ENCODE measurements at regions not wholly inside any gene's neighbourhood (a gene's known extent, or its start where the extent isn't known, plus 50 kb on each side); places are given as distances from the start of the nearest gene placed in this dataset.

DNA sequence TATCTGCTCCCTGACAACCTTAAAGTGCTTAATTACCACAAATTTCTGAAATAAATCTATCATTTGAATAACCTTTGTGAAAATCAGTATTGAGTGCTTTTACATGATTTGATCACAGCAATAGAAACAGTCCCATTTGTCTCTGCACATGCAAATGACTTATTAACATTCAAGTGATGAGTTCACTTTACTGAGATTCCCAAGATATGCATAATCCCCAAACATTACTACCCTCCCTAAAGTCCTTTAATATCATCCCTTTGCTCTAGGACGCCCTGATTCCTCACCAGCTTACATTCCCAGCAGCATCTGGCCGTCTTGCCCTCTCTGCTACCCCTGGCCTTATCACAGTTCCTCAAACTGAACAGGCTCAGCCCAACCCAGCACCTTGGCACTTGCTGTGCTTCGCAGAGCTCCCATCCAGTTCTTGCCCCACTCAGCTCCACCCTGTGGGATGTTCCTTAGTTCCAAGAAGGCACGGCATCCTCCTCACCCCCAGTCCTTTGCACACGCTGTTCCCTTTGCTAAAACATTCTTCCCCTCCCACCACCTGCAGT is 347.5 kb downstream of the PREX1 start:
- ATAC-seq = no peak

DNA sequence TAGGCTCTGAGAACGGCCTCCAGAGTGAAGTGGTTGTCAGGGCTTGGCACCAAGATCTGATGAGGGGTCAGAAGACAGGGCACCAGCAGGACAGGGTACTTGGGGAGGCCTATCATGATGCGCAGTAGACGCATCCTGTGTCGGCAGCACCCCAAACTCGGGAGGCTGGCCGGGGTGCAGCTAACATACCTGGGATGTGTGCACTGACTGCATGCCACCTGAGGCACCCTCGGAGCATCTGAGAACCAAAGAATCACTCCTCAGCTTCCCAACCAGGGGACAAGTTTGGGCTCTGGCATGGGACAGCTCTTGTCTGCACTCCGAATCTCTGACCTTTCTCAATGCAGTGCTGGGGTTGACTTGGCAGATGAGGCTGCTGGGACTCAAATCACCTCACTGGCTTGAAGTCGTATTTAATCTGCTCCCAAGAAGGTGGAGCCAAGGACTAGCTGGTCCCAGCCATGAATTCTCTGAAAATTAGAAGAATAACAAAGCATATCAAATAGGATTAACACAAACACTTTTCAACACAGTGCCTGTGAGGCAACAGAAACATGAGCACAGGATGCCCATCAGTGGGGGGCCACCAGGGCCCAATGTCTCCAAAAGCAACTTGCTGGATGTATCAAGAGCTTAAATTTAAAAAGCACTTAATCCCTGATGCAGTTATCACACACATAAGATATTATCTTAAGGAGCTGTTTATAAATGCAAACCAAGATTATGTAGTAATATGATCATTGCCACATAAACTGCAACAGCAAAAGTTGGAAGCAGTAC is 348.8 kb downstream of the PREX1 start:
- no peak for ATAC-seq
- no peak for TF ChIP-seq ZNF565 (CRISPR knock-in tag; conservative IDR thresholded peaks at IDR 0.05; ENCODE audit: low read depth)
- TF ChIP-seq, protein P1, sequence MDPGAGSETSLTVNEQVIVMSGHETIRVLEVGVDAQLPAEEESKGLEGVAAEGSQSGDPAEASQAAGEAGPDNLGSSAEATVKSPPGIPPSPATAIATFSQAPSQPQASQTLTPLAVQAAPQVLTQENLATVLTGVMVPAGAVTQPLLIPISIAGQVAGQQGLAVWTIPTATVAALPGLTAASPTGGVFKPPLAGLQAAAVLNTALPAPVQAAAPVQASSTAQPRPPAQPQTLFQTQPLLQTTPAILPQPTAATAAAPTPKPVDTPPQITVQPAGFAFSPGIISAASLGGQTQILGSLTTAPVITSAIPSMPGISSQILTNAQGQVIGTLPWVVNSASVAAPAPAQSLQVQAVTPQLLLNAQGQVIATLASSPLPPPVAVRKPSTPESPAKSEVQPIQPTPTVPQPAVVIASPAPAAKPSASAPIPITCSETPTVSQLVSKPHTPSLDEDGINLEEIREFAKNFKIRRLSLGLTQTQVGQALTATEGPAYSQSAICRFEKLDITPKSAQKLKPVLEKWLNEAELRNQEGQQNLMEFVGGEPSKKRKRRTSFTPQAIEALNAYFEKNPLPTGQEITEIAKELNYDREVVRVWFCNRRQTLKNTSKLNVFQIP (CRISPR knock-in tag; IDR thresholded peaks at IDR 0.05; ENCODE audit: borderline replicate concordance, low read depth) = no peak
- no peak for TF ChIP-seq TCF4 (CRISPR knock-in tag; IDR thresholded peaks at IDR 0.05; ENCODE audit: borderline replicate concordance)
- no peak for TF ChIP-seq SNAI2 (CRISPR knock-in tag; IDR thresholded peaks at IDR 0.05)
- no peak for TF ChIP-seq CSDC2 (CRISPR knock-in tag; IDR thresholded peaks at IDR 0.05)
- no peak for TF ChIP-seq BACH2 (CRISPR knock-in tag; IDR thresholded peaks at IDR 0.05; ENCODE audit: borderline replicate concordance)

More for the DNA sequence above, 347.5 kb downstream of the PREX1 start:
- no peak for TF ChIP-seq PPARA (CRISPR knock-in tag; IDR thresholded peaks at IDR 0.05; ENCODE audit: borderline replicate concordance)
- TF ChIP-seq, protein P2, sequence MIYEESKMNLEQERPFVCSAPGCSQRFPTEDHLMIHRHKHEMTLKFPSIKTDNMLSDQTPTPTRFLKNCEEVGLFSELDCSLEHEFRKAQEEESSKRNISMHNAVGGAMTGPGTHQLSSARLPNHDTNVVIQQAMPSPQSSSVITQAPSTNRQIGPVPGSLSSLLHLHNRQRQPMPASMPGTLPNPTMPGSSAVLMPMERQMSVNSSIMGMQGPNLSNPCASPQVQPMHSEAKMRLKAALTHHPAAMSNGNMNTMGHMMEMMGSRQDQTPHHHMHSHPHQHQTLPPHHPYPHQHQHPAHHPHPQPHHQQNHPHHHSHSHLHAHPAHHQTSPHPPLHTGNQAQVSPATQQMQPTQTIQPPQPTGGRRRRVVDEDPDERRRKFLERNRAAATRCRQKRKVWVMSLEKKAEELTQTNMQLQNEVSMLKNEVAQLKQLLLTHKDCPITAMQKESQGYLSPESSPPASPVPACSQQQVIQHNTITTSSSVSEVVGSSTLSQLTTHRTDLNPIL (CRISPR knock-in tag; IDR thresholded peaks at IDR 0.05; ENCODE audit: low read depth) = no peak
- no peak for TF ChIP-seq ZC3H10 (CRISPR knock-in tag; IDR thresholded peaks at IDR 0.05)
- TF ChIP-seq, protein P3, sequence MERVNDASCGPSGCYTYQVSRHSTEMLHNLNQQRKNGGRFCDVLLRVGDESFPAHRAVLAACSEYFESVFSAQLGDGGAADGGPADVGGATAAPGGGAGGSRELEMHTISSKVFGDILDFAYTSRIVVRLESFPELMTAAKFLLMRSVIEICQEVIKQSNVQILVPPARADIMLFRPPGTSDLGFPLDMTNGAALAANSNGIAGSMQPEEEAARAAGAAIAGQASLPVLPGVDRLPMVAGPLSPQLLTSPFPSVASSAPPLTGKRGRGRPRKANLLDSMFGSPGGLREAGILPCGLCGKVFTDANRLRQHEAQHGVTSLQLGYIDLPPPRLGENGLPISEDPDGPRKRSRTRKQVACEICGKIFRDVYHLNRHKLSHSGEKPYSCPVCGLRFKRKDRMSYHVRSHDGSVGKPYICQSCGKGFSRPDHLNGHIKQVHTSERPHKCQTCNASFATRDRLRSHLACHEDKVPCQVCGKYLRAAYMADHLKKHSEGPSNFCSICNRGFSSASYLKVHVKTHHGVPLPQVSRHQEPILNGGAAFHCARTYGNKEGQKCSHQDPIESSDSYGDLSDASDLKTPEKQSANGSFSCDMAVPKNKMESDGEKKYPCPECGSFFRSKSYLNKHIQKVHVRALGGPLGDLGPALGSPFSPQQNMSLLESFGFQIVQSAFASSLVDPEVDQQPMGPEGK (CRISPR knock-in tag; IDR thresholded peaks at IDR 0.05; ENCODE audit: borderline replicate concordance) = no peak
- no peak for TF ChIP-seq ZFP30 (CRISPR knock-in tag; IDR thresholded peaks at IDR 0.05)

DNA sequence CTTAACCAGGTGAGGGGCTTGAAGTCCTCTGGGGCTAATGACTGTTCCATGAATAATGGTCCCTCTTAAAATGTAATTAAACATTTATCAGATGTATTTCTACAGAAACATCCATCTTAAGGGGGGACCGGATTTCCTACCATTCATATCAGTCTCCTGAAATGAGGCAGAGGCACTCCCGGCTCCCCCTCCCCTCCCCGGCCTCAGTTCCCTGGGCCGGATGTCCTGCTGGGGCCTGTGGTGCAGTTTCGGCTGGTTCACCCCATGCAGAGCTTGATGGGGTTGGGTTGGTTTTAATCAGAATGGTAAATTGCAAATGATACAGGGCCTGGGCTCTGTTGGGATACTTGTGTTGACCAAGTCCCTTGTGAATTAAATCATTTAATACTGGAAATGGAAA is 349.4 kb downstream of the PREX1 start:
- no peak for TF ChIP-seq ZFP3 (CRISPR knock-in tag; IDR thresholded peaks at IDR 0.05)
- TF ChIP-seq, protein P4, sequence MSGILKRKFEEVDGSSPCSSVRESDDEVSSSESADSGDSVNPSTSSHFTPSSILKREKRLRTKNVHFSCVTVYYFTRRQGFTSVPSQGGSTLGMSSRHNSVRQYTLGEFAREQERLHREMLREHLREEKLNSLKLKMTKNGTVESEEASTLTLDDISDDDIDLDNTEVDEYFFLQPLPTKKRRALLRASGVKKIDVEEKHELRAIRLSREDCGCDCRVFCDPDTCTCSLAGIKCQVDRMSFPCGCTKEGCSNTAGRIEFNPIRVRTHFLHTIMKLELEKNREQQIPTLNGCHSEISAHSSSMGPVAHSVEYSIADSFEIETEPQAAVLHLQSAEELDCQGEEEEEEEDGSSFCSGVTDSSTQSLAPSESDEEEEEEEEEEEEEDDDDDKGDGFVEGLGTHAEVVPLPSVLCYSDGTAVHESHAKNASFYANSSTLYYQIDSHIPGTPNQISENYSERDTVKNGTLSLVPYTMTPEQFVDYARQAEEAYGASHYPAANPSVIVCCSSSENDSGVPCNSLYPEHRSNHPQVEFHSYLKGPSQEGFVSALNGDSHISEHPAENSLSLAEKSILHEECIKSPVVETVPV (CRISPR knock-in tag; IDR thresholded peaks at IDR 0.05) = no peak
- TF ChIP-seq, protein P2 (CRISPR knock-in tag; IDR thresholded peaks at IDR 0.05; ENCODE audit: low read depth) = no peak
- no peak for TF ChIP-seq ZC3H10 (CRISPR knock-in tag; IDR thresholded peaks at IDR 0.05)
- no peak for TF ChIP-seq ZFP30 (CRISPR knock-in tag; IDR thresholded peaks at IDR 0.05)
- TF ChIP-seq, protein P3 (CRISPR knock-in tag; IDR thresholded peaks at IDR 0.05; ENCODE audit: borderline replicate concordance) = no peak
- no peak for TF ChIP-seq ARNTL (CRISPR knock-in tag; IDR thresholded peaks at IDR 0.05; ENCODE audit: borderline replicate concordance, low read depth)
- TF ChIP-seq TOX (CRISPR knock-in tag; IDR thresholded peaks at IDR 0.05; ENCODE audit: borderline replicate concordance) = no peak
- TF ChIP-seq ZNF565 (CRISPR knock-in tag; conservative IDR thresholded peaks at IDR 0.05; ENCODE audit: low read depth) = no peak
- TF ChIP-seq TCF4 (CRISPR knock-in tag; IDR thresholded peaks at IDR 0.05; ENCODE audit: borderline replicate concordance) = no peak
- TF ChIP-seq RARB (CRISPR knock-in tag; IDR thresholded peaks at IDR 0.05) = no peak

More for the DNA sequence above, 349.4 kb downstream of the PREX1 start:
- no peak for ATAC-seq

All from SK-N-SH treated with all-trans-retinoic acid at 6 μM for 48 hours (cell line).